ENCODE measurements at regions not wholly inside any gene's neighbourhood (a gene's known extent, or its start where the extent isn't known, plus 50 kb on each side); places are given as distances from the start of the nearest gene placed in this dataset.
A peak's percentile ranks its signal among the peaks of the same experiment; 100 is the strongest.

GRCh38 chr5:103375350-103375749 lies 116.8 kb downstream of the MACIR start:
- DNase-seq, result peak; percentile 40

GRCh38 chr5:103374473-103374963 lies 116.0 kb downstream of the MACIR start:
- DNase-seq, result no peak

GRCh38 chr5:103373597-103374472 lies 115.3 kb downstream of the MACIR start:
- no peak for DNase-seq

- no peak for DNase-seq
Measured at GRCh38 chr5:103371046-103371607, 112.6 kb downstream of the MACIR start.

GRCh38 chr5:103369125-103370120 lies 110.9 kb downstream of the MACIR start:
- no peak for DNase-seq

- no peak for DNase-seq
Measured at GRCh38 chr5:103367702-103368101, 109.1 kb downstream of the MACIR start.

- DNase-seq, result peak; percentile 40
Measured at GRCh38 chr5:103366918-103367549, 108.5 kb downstream of the MACIR start.

- DNase-seq, result no peak
Measured at GRCh38 chr5:103364074-103364473, 105.5 kb downstream of the MACIR start.

- no peak for DNase-seq
Measured at GRCh38 chr5:103362211-103362610, 103.6 kb downstream of the MACIR start.

- DNase-seq, result no peak
Measured at GRCh38 chr5:103360475-103360874, 101.9 kb downstream of the MACIR start.

- peak; percentile 31 for DNase-seq
Measured at GRCh38 chr5:103358305-103358995, 99.9 kb downstream of the MACIR start.

- peak; percentile 61 for DNase-seq
Measured at GRCh38 chr5:103357636-103358035, 99.1 kb downstream of the MACIR start.

GRCh38 chr5:103356350-103357091 lies 98.0 kb downstream of the MACIR start:
- no peak for DNase-seq

- peak; percentile 13 for DNase-seq
Measured at GRCh38 chr5:103355579-103355978, 97.0 kb downstream of the MACIR start.

GRCh38 chr5:103354446-103354845 lies 95.9 kb downstream of the MACIR start:
- DNase-seq, result no peak

GRCh38 chr5:103353581-103353980 lies 95.0 kb downstream of the MACIR start:
- DNase-seq, result no peak

GRCh38 chr5:103347716-103348423 lies 89.3 kb downstream of the MACIR start:
- DNase-seq, result no peak

GRCh38 chr5:103346162-103346748 lies 87.7 kb downstream of the MACIR start:
- no peak for DNase-seq

GRCh38 chr5:103345461-103345860 lies 86.9 kb downstream of the MACIR start:
- DNase-seq, result no peak
